T-helper 17 cell (primary cell): ENCODE measurements at regions not wholly inside any gene's neighbourhood (a gene's known extent, or its start where the extent isn't known, plus 50 kb on each side); places are given as distances from the start of the nearest gene placed in this dataset.
A peak's percentile ranks its signal among the peaks of the same experiment; 100 is the strongest.
"Not testable (repeated sequence)": the region's sequence is repeated elsewhere in the genome, so short reads cannot be mapped to it uniquely, and the experiment has no call there.

Source experiments
- ATAC-seq: fragments of 150-1000 bp; cut with Tn5 transposase; 2 replicates; pipeline ENCODE4 v1.10.0; 2021; ENCODE audit warnings: mild to moderate bottlenecking, moderate library complexity
- DNase-seq, 3 donors: peaks; one replicate each; pipeline versions ENCODE4 v3.0.0 to v3.0.0-alpha.2; 2020 to 2021
- H3K9me3 ChIP-seq: one replicate; pipeline ENCODE4 v1.7.0; 2013; ENCODE audit warnings: low read length, mild to moderate bottlenecking; ENCODE audit not compliant: control insufficient read depth, poor library complexity, severe bottlenecking
- H3K27ac Mint-ChIP-seq: one replicate; pipeline ENCODE4 v1.8.0; 2022; ENCODE audit warnings: mild to moderate bottlenecking, moderate library complexity, mixed read lengths
- H3K27me3 Mint-ChIP-seq: one replicate; pipeline ENCODE4 v1.8.0; 2022; ENCODE audit warnings: mixed read lengths
- H3K36me3 Mint-ChIP-seq: one replicate; pipeline ENCODE4 v1.8.0; 2022; ENCODE audit warnings: low read depth, mixed read lengths
- H3K4me1 Mint-ChIP-seq: one replicate; pipeline ENCODE4 v1.8.0; 2022; ENCODE audit warnings: mild to moderate bottlenecking, mixed read lengths
- H3K4me3 Mint-ChIP-seq: one replicate; pipeline ENCODE4 v1.8.0; 2022; ENCODE audit warnings: mild to moderate bottlenecking, moderate library complexity, mixed read lengths

- not testable (repeated sequence) for H3K27ac Mint-ChIP-seq, H3K9me3 ChIP-seq, H3K27me3 Mint-ChIP-seq, H3K36me3 Mint-ChIP-seq, H3K4me1 Mint-ChIP-seq, H3K4me3 Mint-ChIP-seq, DNase-seq, ATAC-seq
Measured at GRCh38 chr3:125742845-125743244, 147.5 kb upstream of the OSBPL11 start.

GRCh38 chr3:125757050-125757449 is 161.8 kb upstream of the OSBPL11 start:
- H3K4me1 Mint-ChIP-seq, H3K36me3 Mint-ChIP-seq, H3K27ac Mint-ChIP-seq, H3K4me3 Mint-ChIP-seq, H3K27me3 Mint-ChIP-seq, ATAC-seq, H3K9me3 ChIP-seq, DNase-seq: not testable (repeated sequence)

GRCh38 chr3:125758641-125759130 is 163.4 kb upstream of the OSBPL11 start:
- H3K9me3 ChIP-seq, H3K4me3 Mint-ChIP-seq, H3K27ac Mint-ChIP-seq, DNase-seq, ATAC-seq, H3K36me3 Mint-ChIP-seq, H3K4me1 Mint-ChIP-seq: not testable (repeated sequence)
- peaks cover 14% of the 10 kb centered on the region for H3K27me3 Mint-ChIP-seq

GRCh38 chr3:125762601-125763000 is 167.3 kb upstream of the OSBPL11 start:
- not testable (repeated sequence) for H3K4me1 Mint-ChIP-seq, H3K27ac Mint-ChIP-seq, H3K9me3 ChIP-seq, H3K4me3 Mint-ChIP-seq, DNase-seq, H3K36me3 Mint-ChIP-seq, ATAC-seq
- peaks cover 34% of the 10 kb centered on the region for H3K27me3 Mint-ChIP-seq

- peak; percentile 57 for ATAC-seq
- peak; percentile 49 to 73 (median 61) for DNase-seq
- H3K4me3 Mint-ChIP-seq = peak overlapping the region; percentile 88
- H3K9me3 ChIP-seq, H3K36me3 Mint-ChIP-seq, H3K4me1 Mint-ChIP-seq: not testable (repeated sequence)
- H3K27me3 Mint-ChIP-seq = peaks cover 35% of the 10 kb centered on the region
- H3K27ac Mint-ChIP-seq = peak overlapping the region; percentile 81
Measured at GRCh38 chr3:125766285-125766826, 171.1 kb upstream of the OSBPL11 start.

- H3K36me3 Mint-ChIP-seq, H3K9me3 ChIP-seq, DNase-seq, ATAC-seq, H3K4me1 Mint-ChIP-seq: not testable (repeated sequence)
- H3K27me3 Mint-ChIP-seq = peaks cover 35% of the 10 kb centered on the region
- peak overlapping the region; percentile 88 for H3K4me3 Mint-ChIP-seq
- H3K27ac Mint-ChIP-seq = peak overlapping the region; percentile 81
Measured at GRCh38 chr3:125766931-125767330, 171.6 kb upstream of the OSBPL11 start.

GRCh38 chr3:125767641-125768040 is 172.3 kb upstream of the OSBPL11 start:
- Mint-ChIP-seq H3K4me1 (peaks cover 6% of the 10 kb centered on the region), H3K27me3 (peaks cover 28% of the 10 kb centered on the region), H3K36me3 (no peaks in the 10 kb centered on the region), H3K27ac (peak overlapping the region; percentile 81), H3K4me3 (peak overlapping the region; percentile 88)
- no peaks in the 10 kb centered on the region for H3K9me3 ChIP-seq
- ATAC-seq = no peak
- no peak for DNase-seq

GRCh38 chr3:125768821-125769220 is 173.5 kb upstream of the OSBPL11 start:
- peaks cover 20% of the 10 kb centered on the region for H3K27me3 Mint-ChIP-seq
- not testable (repeated sequence) for DNase-seq, H3K27ac Mint-ChIP-seq, ATAC-seq, H3K4me3 Mint-ChIP-seq, H3K36me3 Mint-ChIP-seq, H3K9me3 ChIP-seq, H3K4me1 Mint-ChIP-seq

- H3K27me3 Mint-ChIP-seq, ATAC-seq, H3K27ac Mint-ChIP-seq: not testable (repeated sequence)
Measured at GRCh38 chr3:125771506-125771905, 176.2 kb upstream of the OSBPL11 start.

GRCh38 chr3:125774433-125775034 is 179.2 kb upstream of the OSBPL11 start:
- H3K27ac Mint-ChIP-seq, ATAC-seq, DNase-seq, H3K36me3 Mint-ChIP-seq, H3K4me1 Mint-ChIP-seq, H3K4me3 Mint-ChIP-seq, H3K9me3 ChIP-seq, H3K27me3 Mint-ChIP-seq: not testable (repeated sequence)

More at GRCh38 chr3:125771506-125771905, 176.2 kb upstream of the OSBPL11 start:
- not testable (repeated sequence) for H3K4me1 Mint-ChIP-seq, H3K9me3 ChIP-seq, H3K4me3 Mint-ChIP-seq, DNase-seq, H3K36me3 Mint-ChIP-seq

- H3K27me3 Mint-ChIP-seq, H3K27ac Mint-ChIP-seq, DNase-seq, ATAC-seq, H3K36me3 Mint-ChIP-seq, H3K4me1 Mint-ChIP-seq, H3K4me3 Mint-ChIP-seq, H3K9me3 ChIP-seq: not testable (repeated sequence)
Measured at GRCh38 chr3:125775106-125775505, 179.8 kb upstream of the OSBPL11 start.

- not testable (repeated sequence) for H3K4me3 Mint-ChIP-seq, H3K27ac Mint-ChIP-seq, H3K27me3 Mint-ChIP-seq, H3K9me3 ChIP-seq, H3K4me1 Mint-ChIP-seq, DNase-seq, H3K36me3 Mint-ChIP-seq, ATAC-seq
Measured at GRCh38 chr3:125775606-125776294, 180.5 kb upstream of the OSBPL11 start.

GRCh38 chr3:125779276-125779675 is 184.0 kb upstream of the OSBPL11 start:
- ATAC-seq, H3K4me3 Mint-ChIP-seq, H3K27me3 Mint-ChIP-seq, H3K27ac Mint-ChIP-seq, H3K9me3 ChIP-seq, DNase-seq, H3K4me1 Mint-ChIP-seq, H3K36me3 Mint-ChIP-seq: not testable (repeated sequence)
